Epithelial cell of esophagus (primary cell): ENCODE measurements at regions not wholly inside any gene's neighbourhood (a gene's known extent, or its start where the extent isn't known, plus 50 kb on each side); places are given as distances from the start of the nearest gene placed in this dataset.

Experiments used
- DNase-seq: peaks from one replicate; pipeline ENCODE4 v3.0.0; 2010; ENCODE audit warnings: low read depth
- H3K4me3 ChIP-seq: 2 replicates; pipeline ENCODE4 v1.5.1; 2011; ENCODE audit warnings: mild to moderate bottlenecking, low read length, control low read depth
- CTCF ChIP-seq: IDR thresholded peaks from 2 replicates; pipeline ENCODE4 v1.5.1; 2011; ENCODE audit warnings: low read depth, mild to moderate bottlenecking, low read length, control low read depth, inconsistent platforms; ENCODE audit not compliant: insufficient read depth; ENCODE audit errors: missing control alignments

- no peak for DNase-seq
- no peak for TF ChIP-seq CTCF
Observed at GRCh38 chr11:32039149-32039548, 51.7 kb upstream of the RCN1 start.

GRCh38 chr11:32034680-32035079 is 56.2 kb upstream of the RCN1 start:
- DNase-seq = no peak

More at GRCh38 chr11:32039149-32039548, 51.7 kb upstream of the RCN1 start:
- no peak overlapping the region for H3K4me3 ChIP-seq

GRCh38 chr11:32034149-32034548 is 56.7 kb upstream of the RCN1 start:
- no peak for DNase-seq
- TF ChIP-seq CTCF = no peak
- H3K4me3 ChIP-seq = no peak overlapping the region

More at GRCh38 chr11:32034680-32035079, 56.2 kb upstream of the RCN1 start:
- no peak for TF ChIP-seq CTCF
- no peak overlapping the region for H3K4me3 ChIP-seq

GRCh38 chr11:32033491-32033890 is 57.4 kb upstream of the RCN1 start:
- no peak overlapping the region for H3K4me3 ChIP-seq
- no peak for DNase-seq
- TF ChIP-seq CTCF = no peak

GRCh38 chr11:32033067-32033466 is 57.8 kb upstream of the RCN1 start:
- TF ChIP-seq CTCF = no peak
- H3K4me3 ChIP-seq = no peak overlapping the region
- no peak for DNase-seq

GRCh38 chr11:32032478-32032877 is 58.4 kb upstream of the RCN1 start:
- peak; percentile 5 for DNase-seq
- TF ChIP-seq CTCF = no peak
- H3K4me3 ChIP-seq = no peak overlapping the region

- no peak for TF ChIP-seq CTCF
- H3K4me3 ChIP-seq = no peak overlapping the region
- DNase-seq = no peak
Observed at GRCh38 chr11:32032052-32032451, 58.8 kb upstream of the RCN1 start.
